Astrocyte of the spinal cord (primary cell): ENCODE measurements at regions not wholly inside any gene's neighbourhood (a gene's known extent, or its start where the extent isn't known, plus 50 kb on each side); places are given as distances from the start of the nearest gene placed in this dataset.
"Not testable (repeated sequence)": the region's sequence is repeated elsewhere in the genome, so short reads cannot be mapped to it uniquely, and the experiment has no call there.

ENCODE experiments used
- DNase-seq: peaks from one replicate; pipeline ENCODE4 v3.0.0; 2011; ENCODE audit warnings: low read depth, low spot score
- H3K4me3 ChIP-seq: 2 replicates; pipeline ENCODE4 v1.5.1; 2011; ENCODE audit warnings: low read depth, mild to moderate bottlenecking, low read length, moderate library complexity
- CTCF ChIP-seq: IDR thresholded peaks from 2 replicates; pipeline ENCODE4 v1.5.1; 2012; ENCODE audit warnings: low read depth, mild to moderate bottlenecking, low read length, inconsistent platforms
- in situ Hi-C: cut with HindIII; loops from 2 replicates; pipeline ENCODE4 v1.10.0; 2017; ENCODE audit warnings: low sequenced_read_pairs

DNA sequence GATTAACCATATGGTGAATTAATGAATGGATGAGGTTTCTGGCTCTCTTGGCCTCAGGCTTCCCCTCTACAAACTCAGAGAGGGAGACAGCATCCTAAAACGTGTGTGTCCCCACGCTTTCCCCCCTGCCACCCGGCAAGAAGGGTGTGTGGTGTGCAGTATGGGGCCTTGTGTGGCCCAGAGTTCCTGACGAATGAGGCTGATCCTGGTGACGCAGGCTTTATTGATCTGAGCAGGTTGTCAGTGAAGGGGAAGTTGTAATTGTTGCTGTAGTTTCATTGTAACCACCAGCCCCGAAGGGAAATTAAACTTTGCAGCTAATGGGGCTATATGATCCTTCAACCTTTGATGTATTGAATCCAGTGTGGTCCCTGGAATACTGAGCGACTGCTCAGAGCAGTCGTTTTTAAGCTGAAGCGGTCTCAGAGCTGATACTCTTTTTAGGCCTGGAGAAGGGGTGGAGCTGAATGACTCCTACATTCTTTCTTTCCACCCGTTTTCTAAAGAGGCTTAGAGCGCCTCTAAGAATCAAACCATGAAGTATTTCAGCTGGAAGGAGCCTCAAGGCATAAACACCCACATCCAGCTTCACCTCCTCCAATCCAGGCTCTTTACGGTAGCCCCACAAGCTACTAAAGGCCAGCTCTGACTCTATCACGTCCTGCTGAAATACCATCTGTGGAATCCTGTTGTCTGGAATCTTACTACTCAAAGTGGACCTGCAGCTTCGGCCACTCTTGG is 284.7 kb downstream of the MIAT start:
- in situ Hi-C loops = no loop called here
- no peak for TF ChIP-seq CTCF
- no peak for DNase-seq
- H3K4me3 ChIP-seq = no peak overlapping the region

GRCh38 chr22:26942637-26942957 is 285.2 kb downstream of the MIAT start:
- no peak overlapping the region for H3K4me3 ChIP-seq
- in situ Hi-C loops = no loop called here
- no peak for TF ChIP-seq CTCF
- no peak for DNase-seq

DNA sequence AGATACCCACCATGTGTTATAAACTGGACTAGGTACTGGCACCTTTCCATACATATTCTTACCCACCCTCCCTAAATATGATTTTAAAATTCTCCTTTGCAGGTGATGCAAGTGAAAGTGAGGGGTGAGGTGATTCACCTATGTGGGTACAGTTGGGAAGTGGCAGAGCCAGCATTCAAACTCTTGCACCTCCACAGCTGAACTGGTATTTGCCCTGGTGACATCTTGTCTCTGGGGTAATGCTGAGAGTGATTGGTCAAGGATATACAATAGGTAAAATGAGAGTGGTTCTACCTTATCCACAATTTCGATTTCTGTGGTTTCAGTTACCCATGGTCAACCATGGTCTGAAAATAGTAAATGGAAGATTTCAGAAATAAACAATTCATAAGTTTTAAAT is 288.2 kb downstream of the MIAT start:
- no peak for DNase-seq
- no peak overlapping the region for H3K4me3 ChIP-seq
- in situ Hi-C loops = no loop called here
- no peak for TF ChIP-seq CTCF

DNA sequence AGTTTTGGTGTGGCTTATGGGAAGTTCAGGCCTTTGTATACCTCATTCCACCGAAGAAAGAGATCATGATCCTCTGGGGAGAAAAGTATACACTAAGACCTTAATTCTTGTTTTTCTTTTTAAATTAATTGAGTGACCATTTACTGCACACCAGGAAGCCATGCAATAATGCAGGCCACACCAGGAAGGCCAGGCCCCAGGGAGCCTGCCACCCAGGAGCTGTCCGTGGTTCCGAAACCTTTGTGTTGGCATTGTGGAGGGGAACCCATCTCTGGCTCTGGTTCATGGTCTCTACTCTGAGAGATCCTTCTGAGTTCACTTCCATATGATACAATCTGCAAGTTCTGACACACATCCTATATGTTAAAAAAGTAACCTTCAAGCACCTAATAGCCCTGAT is 291.8 kb downstream of the MIAT start:
- in situ Hi-C loops = no loop called here
- DNase-seq = no peak
- H3K4me3 ChIP-seq = no peak overlapping the region
- no peak for TF ChIP-seq CTCF

GRCh38 chr22:26951139-26951538 is 293.8 kb downstream of the MIAT start:
- H3K4me3 ChIP-seq, DNase-seq, in situ Hi-C loops: not testable (repeated sequence)

- DNase-seq = no peak
- H3K4me3 ChIP-seq = no peak overlapping the region
- in situ Hi-C loops = no loop called here
- no peak for TF ChIP-seq CTCF
These were observed 294.6 kb downstream of the MIAT start for GRCh38 chr22:26952004-26952403.

DNA sequence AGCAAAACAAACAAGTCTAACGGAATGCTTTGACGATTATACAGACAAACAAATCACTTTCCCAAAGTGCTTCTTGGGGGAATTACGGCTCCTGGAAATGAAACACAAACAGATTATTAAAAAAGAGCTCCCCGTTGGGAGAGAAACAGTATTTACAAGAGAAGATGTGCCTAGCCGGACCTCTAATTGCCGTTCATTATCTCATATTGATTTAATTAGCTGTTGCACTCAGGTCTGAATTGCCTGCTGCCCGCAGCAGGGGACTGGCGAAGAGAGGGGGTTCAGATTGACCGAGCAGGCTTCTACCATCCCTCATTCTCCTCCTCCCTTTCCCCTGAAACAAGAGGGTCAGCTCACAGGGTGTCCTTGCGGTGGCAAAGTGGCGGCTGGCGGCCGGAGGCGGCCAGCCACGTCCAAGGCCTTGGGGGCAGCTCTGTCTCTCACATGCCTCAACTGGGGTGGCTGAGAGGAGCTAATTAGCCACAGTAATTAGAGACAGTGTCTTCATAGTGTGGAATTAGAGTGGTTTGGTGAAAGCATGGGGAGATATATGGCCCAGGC is 295.1 kb downstream of the MIAT start:
- TF ChIP-seq CTCF = no peak
- in situ Hi-C loops = no loop called here
- DNase-seq = no peak
- no peak overlapping the region for H3K4me3 ChIP-seq
